MG63 (cell line): ENCODE measurements at regions not wholly inside any gene's neighbourhood (a gene's known extent, or its start where the extent isn't known, plus 50 kb on each side); places are given as distances from the start of the nearest gene placed in this dataset.

Experiments used
- DNase-seq: peaks from one replicate; pipeline ENCODE4 v3.0.0-alpha.2; 2020
- H3K27me3 ChIP-seq: fragments of 250-450 bp; sonication (Bioruptor Pico); 2 replicates; pipeline ENCODE4 v1.5.1; 2020; ENCODE audit warnings: mild to moderate bottlenecking, moderate library complexity
- H3K36me3 ChIP-seq: fragments of 250-450 bp; sonication (Bioruptor Pico); 2 replicates; pipeline ENCODE4 v1.5.1; 2020; ENCODE audit warnings: mild to moderate bottlenecking, moderate library complexity
- H3K4me3 ChIP-seq: fragments of 250-450 bp; sonication (Bioruptor Pico); 2 replicates; pipeline ENCODE4 v1.5.1; 2020; ENCODE audit warnings: mild to moderate bottlenecking, moderate library complexity
- H3K9me3 ChIP-seq: fragments of 250-450 bp; sonication (Bioruptor Pico); 2 replicates; pipeline ENCODE4 v1.5.1; 2020; ENCODE audit warnings: mild to moderate bottlenecking, moderate library complexity

DNA sequence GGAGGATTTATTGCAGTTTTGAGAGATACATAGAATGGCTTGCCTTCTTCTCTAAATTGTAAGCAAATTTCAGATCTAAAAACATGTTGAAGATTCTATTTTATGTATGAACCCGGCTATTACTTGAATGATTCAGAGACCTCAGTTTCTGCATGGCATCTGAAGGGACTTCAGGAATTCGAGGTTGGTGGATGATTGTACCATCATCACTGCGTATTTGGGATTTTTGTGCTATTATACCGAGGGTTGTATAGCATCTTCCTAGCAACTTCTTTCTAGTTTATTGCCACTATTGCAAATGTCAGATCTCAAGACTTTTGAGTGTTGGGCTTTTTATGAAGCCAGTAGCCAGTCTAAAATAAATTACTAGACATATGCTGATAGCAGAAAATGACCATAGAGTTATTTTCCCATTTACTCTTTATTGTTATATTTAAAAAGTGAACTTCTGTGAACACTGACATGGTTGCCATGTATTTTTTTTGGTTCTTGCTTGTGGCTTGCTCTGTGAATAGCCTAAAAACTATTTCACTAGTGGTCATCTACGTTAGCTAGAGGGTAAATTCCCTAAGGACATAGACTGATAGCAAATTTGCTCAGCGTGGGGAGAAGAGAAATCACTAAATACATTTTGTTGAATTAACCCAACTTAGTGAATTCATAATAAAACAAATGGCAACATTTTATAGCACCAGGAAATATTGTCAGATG, 70.6 kb upstream of the KLF12 start:
- Histone ChIP-seq H3K27me3 (no peaks in the 10 kb centered on the region), H3K36me3 (no peaks in the 10 kb centered on the region), H3K9me3 (0 out of 2 replicates have a peak, but pooled peaks cover 4% of the 10 kb centered on the region), H3K4me3 (no peak overlapping the region)
- DNase-seq, result no peak

DNA sequence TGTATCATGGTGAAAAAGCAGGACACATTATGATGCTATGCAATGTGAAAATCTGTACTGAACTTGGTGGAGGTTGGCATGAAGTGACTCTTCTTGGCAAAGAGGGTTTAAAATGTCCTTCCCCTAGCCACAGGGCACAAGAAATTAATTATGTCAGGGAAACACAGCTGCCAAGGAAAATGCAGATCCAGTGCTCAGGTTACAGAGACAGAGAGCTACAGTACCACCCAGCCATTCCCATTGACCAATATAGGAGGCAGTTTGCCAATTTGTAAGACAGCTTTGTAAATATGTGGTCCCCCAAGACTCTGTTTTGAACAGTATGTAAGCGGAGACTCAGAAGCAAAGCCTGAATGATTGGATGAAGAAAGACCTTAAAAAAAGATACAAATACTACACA, 69.4 kb upstream of the KLF12 start:
- Histone ChIP-seq H3K27me3 (no peaks in the 10 kb centered on the region), H3K4me3 (no peak overlapping the region), H3K9me3 (0 out of 2 replicates have a peak, but pooled peaks cover 4% of the 10 kb centered on the region), H3K36me3 (no peaks in the 10 kb centered on the region)
- peak; percentile 49 for DNase-seq

DNA sequence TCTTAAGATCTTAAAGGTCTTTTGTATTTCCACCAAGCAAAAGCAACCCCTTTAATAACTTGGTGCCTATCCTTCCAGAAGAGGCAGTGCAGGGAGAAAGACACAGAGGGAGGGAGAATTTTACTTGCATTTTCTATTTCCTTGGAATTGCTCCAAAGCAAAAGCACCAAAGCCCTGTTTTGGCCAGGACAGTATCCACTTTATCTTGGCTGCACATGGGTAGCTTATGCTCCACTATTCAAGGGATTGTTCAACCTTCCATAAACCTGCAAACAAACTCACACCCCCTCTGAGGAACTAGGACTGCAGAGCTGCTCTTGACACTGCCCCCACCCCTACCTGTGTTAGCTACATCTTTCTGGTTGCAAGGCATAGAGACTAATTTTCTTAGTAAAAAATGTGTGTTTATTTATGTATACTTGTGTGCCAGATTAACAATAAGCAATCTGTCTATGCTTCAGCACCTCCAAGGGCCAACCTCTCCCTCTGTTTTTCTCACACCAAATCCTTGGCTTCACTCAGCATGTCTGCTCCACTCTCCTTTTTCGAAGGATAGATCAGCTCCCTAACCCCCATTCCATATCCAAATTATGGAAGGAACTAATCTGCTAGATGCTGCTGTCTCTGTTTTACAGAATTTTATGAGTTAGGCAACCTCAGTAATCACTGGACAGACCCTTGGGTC, 68.1 kb upstream of the KLF12 start:
- H3K4me3 ChIP-seq, result no peak overlapping the region
- no peaks in the 10 kb centered on the region for H3K36me3 ChIP-seq
- no peaks in the 10 kb centered on the region for H3K27me3 ChIP-seq
- no peak for DNase-seq
- 0 out of 2 replicates have a peak, but pooled peaks cover 4% of the 10 kb centered on the region for H3K9me3 ChIP-seq

DNA sequence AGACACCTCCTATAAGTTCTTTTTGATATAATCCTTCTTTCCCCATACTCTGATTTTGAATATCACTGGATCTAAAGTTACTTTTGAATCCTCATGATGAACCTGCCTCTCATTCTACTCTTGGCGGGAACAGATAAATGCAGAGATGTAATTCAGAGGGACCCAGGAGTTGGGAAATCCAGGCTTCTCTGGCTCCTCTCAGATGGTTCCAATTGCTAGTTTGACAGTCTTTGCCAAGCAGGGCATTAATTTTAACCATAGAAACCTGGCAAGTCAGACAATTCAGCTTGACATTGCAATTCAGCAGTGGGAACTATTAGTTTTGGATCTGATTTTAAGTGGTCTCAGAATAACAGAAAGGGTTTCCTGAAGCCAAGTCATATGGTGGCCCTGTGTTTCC, 67.3 kb upstream of the KLF12 start:
- DNase-seq, result no peak
- Histone ChIP-seq H3K4me3 (no peak overlapping the region), H3K27me3 (no peaks in the 10 kb centered on the region), H3K36me3 (no peaks in the 10 kb centered on the region), H3K9me3 (0 out of 2 replicates have a peak, but pooled peaks cover under 1% of the 10 kb centered on the region)

- no peak for DNase-seq
- Histone ChIP-seq H3K4me3 (no peak overlapping the region), H3K36me3 (no peaks in the 10 kb centered on the region), H3K9me3 (no peaks in the 10 kb centered on the region), H3K27me3 (no peaks in the 10 kb centered on the region)
Measured at GRCh38 chr13:74200081-74200480, 65.9 kb upstream of the KLF12 start.

GRCh38 chr13:74197677-74198429, 63.6 kb upstream of the KLF12 start:
- no peak for DNase-seq
- H3K4me3 ChIP-seq, result no peak overlapping the region

DNA sequence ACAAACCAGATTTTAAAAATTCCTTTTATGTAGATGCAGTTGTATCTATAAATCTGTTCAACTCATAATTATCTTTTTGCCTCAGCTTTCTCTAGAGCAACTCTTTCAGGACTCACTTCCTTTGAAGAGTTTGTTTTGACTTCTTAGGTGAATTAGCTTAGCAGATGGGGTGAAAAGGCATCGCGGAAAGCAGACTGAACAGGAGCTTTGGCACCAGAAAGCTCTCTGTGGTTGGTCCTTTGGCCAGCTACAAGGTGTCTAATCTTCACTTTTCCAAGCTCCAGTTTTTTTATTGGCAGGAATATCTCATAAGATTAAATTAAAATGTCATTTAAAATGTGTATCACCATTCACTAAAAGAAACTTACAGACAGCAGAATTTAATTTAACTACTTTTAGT, 60.6 kb upstream of the KLF12 start:
- H3K27me3 ChIP-seq, result no peaks in the 10 kb centered on the region
- no peaks in the 10 kb centered on the region for H3K9me3 ChIP-seq
- H3K36me3 ChIP-seq, result no peaks in the 10 kb centered on the region
- no peak overlapping the region for H3K4me3 ChIP-seq
- no peak for DNase-seq

More at GRCh38 chr13:74197677-74198429, 63.6 kb upstream of the KLF12 start:
- Histone ChIP-seq H3K27me3 (no peaks in the 10 kb centered on the region), H3K36me3 (no peaks in the 10 kb centered on the region), H3K9me3 (no peaks in the 10 kb centered on the region)

DNA sequence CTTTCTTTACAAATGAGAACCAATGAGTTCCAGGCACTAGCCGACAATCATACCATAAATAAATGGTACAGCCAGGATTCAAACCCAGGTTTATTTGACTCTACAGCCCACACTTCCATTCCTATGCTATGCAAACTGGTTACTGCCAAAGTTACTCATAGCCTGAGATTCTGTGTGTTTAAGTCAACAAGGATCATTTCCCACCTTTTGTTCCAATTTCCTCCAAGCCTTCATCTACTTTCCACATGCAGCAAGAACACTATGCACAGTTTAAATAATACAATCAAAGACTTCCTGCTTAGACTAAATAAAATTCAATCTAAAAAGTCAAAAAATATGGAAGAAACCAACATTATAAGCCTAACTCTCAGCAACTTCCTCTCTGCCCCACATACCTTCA, 59.2 kb upstream of the KLF12 start:
- no peak for DNase-seq
- Histone ChIP-seq H3K27me3 (no peaks in the 10 kb centered on the region), H3K36me3 (no peaks in the 10 kb centered on the region), H3K4me3 (no peak overlapping the region), H3K9me3 (no peaks in the 10 kb centered on the region)

DNA sequence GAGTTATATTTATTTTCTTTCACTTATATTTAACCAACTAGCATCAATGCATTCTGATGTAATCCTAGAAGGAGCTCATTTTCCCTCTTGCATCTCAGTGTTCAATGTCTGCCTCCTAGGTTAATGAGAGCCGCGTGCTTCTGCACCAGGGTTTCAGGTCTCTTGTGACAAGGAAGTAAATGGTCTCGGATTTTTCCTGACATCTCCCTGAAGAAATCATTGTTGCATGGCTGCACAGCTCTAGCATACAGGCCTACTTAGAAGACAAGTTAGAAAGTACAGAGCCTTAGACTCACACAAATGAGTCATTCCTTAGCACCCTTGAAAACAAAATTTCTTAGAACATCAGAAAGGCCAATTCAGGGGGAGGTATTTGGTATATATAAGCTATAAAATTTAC, 57.2 kb upstream of the KLF12 start:
- H3K27me3 ChIP-seq, result no peaks in the 10 kb centered on the region
- DNase-seq, result no peak
- no peak overlapping the region for H3K4me3 ChIP-seq
- H3K36me3 ChIP-seq, result no peaks in the 10 kb centered on the region
- H3K9me3 ChIP-seq, result no peaks in the 10 kb centered on the region

DNA sequence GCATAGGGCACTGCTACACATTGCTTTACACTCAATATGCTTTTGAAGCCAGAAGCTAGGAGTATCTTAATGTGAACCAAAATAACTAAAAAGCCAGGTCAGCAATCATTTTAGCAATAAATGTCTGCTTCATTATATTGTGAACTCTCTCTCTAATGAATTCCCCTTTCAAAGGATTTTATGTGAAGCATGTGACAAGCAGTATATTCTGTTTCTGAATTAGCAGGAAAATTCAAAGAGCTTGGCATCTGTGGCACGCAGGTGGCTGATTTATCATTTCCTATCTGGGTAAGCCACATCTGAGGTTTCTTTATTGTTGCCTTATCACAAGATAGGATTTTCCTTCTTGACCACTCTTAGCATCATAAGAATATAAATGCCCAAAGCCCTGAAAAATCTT, 56.8 kb upstream of the KLF12 start:
- DNase-seq, result no peak
- H3K27me3 ChIP-seq, result no peaks in the 10 kb centered on the region
- no peaks in the 10 kb centered on the region for H3K36me3 ChIP-seq
- H3K4me3 ChIP-seq, result no peak overlapping the region
- no peaks in the 10 kb centered on the region for H3K9me3 ChIP-seq

DNA sequence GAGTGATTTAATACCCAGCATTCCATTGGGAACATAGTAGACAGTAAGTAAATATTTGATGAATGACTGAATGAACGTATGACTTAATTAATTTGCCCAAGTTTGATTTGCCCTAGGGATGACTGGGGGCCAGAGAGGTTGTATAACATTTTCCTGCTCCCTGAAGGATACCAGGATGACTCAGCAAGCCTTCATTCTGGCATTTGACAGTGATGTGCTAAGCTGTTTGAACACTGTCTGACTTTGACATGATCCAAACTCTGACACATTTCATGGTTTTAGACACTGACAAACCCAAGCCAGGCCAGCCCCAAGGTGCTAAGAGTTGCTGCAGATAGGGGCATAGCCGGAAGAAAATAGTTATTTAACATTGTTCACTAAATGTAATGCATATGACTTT, 53.4 kb upstream of the KLF12 start:
- peak; percentile 72 for DNase-seq
- Histone ChIP-seq H3K36me3 (no peaks in the 10 kb centered on the region), H3K9me3 (no peaks in the 10 kb centered on the region), H3K4me3 (no peak overlapping the region), H3K27me3 (no peaks in the 10 kb centered on the region)

DNA sequence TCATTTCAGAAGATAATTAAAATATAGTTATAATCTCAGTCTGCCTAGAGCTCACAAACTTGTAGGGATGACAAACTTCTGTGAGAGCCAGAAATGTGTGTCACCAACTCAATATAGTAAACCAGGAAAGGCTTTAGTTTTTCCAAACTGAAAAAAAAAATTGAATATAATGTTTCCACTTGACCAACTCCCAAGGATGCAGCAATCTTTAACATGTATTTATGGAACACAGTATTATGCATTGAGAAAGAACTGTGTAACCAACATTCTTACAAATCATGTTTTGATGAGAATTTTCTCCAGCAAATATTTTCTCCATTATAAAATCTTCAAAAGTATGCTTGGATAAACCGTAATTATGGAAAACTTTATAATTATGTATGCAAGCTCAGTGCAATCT, 50.1 kb upstream of the KLF12 start:
- Histone ChIP-seq H3K27me3 (no peaks in the 10 kb centered on the region), H3K4me3 (no peak overlapping the region), H3K9me3 (no peaks in the 10 kb centered on the region; the same call in 1 of the 2 replicates), H3K36me3 (no peaks in the 10 kb centered on the region)
- no peak for DNase-seq
